ENCODE measurements at regions not wholly inside any gene's neighbourhood (a gene's known extent, or its start where the extent isn't known, plus 50 kb on each side); places are given as distances from the start of the nearest gene placed in this dataset.

DNA sequence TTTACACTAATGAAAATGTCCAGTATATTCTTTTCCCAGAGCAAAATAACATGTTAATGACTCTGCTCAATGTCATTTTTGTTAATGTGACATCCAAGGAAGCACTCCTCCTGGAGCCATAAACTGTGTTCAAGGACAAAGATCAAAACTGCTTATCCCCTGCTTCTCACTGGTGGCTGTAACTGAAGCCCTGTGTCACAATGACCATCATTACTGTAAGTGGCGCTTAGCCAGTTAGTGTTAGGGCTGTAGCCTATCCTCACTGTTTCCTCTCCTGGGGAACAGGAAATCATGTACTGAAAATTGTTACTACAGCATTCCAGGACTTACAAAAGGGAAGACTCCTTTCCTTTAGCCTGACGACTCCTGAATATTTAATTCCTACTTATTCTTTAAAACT, 71.7 kb upstream of the COX7C start:
- TF ChIP-seq, protein P1, sequence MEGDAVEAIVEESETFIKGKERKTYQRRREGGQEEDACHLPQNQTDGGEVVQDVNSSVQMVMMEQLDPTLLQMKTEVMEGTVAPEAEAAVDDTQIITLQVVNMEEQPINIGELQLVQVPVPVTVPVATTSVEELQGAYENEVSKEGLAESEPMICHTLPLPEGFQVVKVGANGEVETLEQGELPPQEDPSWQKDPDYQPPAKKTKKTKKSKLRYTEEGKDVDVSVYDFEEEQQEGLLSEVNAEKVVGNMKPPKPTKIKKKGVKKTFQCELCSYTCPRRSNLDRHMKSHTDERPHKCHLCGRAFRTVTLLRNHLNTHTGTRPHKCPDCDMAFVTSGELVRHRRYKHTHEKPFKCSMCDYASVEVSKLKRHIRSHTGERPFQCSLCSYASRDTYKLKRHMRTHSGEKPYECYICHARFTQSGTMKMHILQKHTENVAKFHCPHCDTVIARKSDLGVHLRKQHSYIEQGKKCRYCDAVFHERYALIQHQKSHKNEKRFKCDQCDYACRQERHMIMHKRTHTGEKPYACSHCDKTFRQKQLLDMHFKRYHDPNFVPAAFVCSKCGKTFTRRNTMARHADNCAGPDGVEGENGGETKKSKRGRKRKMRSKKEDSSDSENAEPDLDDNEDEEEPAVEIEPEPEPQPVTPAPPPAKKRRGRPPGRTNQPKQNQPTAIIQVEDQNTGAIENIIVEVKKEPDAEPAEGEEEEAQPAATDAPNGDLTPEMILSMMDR (IDR thresholded peaks at IDR 0.05) = no peak
- no peak for TF ChIP-seq FOXK1 (CRISPR knock-in tag; IDR thresholded peaks at IDR 0.05)
- TF ChIP-seq, protein P2, sequence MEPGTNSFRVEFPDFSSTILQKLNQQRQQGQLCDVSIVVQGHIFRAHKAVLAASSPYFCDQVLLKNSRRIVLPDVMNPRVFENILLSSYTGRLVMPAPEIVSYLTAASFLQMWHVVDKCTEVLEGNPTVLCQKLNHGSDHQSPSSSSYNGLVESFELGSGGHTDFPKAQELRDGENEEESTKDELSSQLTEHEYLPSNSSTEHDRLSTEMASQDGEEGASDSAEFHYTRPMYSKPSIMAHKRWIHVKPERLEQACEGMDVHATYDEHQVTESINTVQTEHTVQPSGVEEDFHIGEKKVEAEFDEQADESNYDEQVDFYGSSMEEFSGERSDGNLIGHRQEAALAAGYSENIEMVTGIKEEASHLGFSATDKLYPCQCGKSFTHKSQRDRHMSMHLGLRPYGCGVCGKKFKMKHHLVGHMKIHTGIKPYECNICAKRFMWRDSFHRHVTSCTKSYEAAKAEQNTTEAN (CRISPR knock-in tag; IDR thresholded peaks at IDR 0.05) = no peak
- TF ChIP-seq CREM (CRISPR knock-in tag; IDR thresholded peaks at IDR 0.05) = no peak
- TF ChIP-seq ATF1 (CRISPR knock-in tag; IDR thresholded peaks at IDR 0.05) = no peak
- TF ChIP-seq, protein P3, sequence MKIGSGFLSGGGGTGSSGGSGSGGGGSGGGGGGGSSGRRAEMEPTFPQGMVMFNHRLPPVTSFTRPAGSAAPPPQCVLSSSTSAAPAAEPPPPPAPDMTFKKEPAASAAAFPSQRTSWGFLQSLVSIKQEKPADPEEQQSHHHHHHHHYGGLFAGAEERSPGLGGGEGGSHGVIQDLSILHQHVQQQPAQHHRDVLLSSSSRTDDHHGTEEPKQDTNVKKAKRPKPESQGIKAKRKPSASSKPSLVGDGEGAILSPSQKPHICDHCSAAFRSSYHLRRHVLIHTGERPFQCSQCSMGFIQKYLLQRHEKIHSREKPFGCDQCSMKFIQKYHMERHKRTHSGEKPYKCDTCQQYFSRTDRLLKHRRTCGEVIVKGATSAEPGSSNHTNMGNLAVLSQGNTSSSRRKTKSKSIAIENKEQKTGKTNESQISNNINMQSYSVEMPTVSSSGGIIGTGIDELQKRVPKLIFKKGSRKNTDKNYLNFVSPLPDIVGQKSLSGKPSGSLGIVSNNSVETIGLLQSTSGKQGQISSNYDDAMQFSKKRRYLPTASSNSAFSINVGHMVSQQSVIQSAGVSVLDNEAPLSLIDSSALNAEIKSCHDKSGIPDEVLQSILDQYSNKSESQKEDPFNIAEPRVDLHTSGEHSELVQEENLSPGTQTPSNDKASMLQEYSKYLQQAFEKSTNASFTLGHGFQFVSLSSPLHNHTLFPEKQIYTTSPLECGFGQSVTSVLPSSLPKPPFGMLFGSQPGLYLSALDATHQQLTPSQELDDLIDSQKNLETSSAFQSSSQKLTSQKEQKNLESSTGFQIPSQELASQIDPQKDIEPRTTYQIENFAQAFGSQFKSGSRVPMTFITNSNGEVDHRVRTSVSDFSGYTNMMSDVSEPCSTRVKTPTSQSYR (CRISPR knock-in tag; IDR thresholded peaks at IDR 0.05) = no peak
- TF ChIP-seq, protein P4, sequence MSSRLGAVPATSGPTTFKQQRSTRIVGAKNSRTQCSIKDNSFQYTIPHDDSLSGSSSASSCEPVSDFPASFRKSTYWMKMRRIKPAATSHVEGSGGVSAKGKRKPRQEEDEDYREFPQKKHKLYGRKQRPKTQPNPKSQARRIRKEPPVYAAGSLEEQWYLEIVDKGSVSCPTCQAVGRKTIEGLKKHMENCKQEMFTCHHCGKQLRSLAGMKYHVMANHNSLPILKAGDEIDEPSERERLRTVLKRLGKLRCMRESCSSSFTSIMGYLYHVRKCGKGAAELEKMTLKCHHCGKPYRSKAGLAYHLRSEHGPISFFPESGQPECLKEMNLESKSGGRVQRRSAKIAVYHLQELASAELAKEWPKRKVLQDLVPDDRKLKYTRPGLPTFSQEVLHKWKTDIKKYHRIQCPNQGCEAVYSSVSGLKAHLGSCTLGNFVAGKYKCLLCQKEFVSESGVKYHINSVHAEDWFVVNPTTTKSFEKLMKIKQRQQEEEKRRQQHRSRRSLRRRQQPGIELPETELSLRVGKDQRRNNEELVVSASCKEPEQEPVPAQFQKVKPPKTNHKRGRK (CRISPR knock-in tag; IDR thresholded peaks at IDR 0.05; ENCODE audit: borderline replicate concordance) = no peak
- no peak for TF ChIP-seq ZNF232 (CRISPR knock-in tag; IDR thresholded peaks at IDR 0.05)
- TF ChIP-seq, protein P5, sequence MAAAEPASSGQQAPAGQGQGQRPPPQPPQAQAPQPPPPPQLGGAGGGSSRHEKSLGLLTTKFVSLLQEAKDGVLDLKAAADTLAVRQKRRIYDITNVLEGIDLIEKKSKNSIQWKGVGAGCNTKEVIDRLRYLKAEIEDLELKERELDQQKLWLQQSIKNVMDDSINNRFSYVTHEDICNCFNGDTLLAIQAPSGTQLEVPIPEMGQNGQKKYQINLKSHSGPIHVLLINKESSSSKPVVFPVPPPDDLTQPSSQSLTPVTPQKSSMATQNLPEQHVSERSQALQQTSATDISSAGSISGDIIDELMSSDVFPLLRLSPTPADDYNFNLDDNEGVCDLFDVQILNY (CRISPR knock-in tag; IDR thresholded peaks at IDR 0.05) = no peak
- TF ChIP-seq NR3C1 (CRISPR knock-in tag; conservative IDR thresholded peaks at IDR 0.05; ENCODE audit: low read depth) = no peak
- no peak for TF ChIP-seq ZNF671 (CRISPR knock-in tag; IDR thresholded peaks at IDR 0.05)
- no peak for TF ChIP-seq ZNF121 (CRISPR knock-in tag; IDR thresholded peaks at IDR 0.05)
